22Rv1 (cell line): ENCODE measurements at regions not wholly inside any gene's neighbourhood (a gene's known extent, or its start where the extent isn't known, plus 50 kb on each side); places are given as distances from the start of the nearest gene placed in this dataset.
"Not testable (repeated sequence)": the region's sequence is repeated elsewhere in the genome, so short reads cannot be mapped to it uniquely, and the experiment has no call there.

ENCODE experiments used
- H3K27ac ChIP-seq: fragments of 450-650 bp; 2 replicates; pipeline ENCODE4 v1.5.1; 2017
- CTCF ChIP-seq: fragments of 450-650 bp; IDR thresholded peaks from 2 replicates; pipeline ENCODE4 v1.5.1; 2017; ENCODE audit warnings: mild to moderate bottlenecking
- ZFX ChIP-seq: fragments of 450-650 bp; IDR thresholded peaks from 2 replicates; pipeline ENCODE4 v1.6.1; 2017; ENCODE audit warnings: antibody characterized with exemption, borderline replicate concordance

- H3K27ac ChIP-seq = no peak overlapping the region
- no peak for TF ChIP-seq ZFX
- TF ChIP-seq CTCF = no peak
Observed at GRCh38 chr5:114744406-114744805, 382.5 kb downstream of the KCNN2 start.

GRCh38 chr5:114734238-114734637 is 372.4 kb downstream of the KCNN2 start:
- H3K27ac ChIP-seq = no peak overlapping the region
- TF ChIP-seq CTCF = no peak
- TF ChIP-seq ZFX = no peak

GRCh38 chr5:114729986-114730385 is 368.1 kb downstream of the KCNN2 start:
- TF ChIP-seq CTCF = no peak
- no peak for TF ChIP-seq ZFX
- H3K27ac ChIP-seq = no peak overlapping the region

GRCh38 chr5:114727358-114727757 is 365.5 kb downstream of the KCNN2 start:
- no peak for TF ChIP-seq ZFX
- TF ChIP-seq CTCF = no peak
- H3K27ac ChIP-seq = no peak overlapping the region

- H3K27ac ChIP-seq = no peak overlapping the region
- TF ChIP-seq ZFX (no peak), CTCF (no peak)
Observed at GRCh38 chr5:114726131-114726530, 364.3 kb downstream of the KCNN2 start.

- TF ChIP-seq CTCF = no peak
- no peak for TF ChIP-seq ZFX
- H3K27ac ChIP-seq = no peak overlapping the region
Observed at GRCh38 chr5:114719268-114719667, 357.4 kb downstream of the KCNN2 start.

- TF ChIP-seq CTCF (no peak), ZFX (no peak)
- no peak overlapping the region for H3K27ac ChIP-seq
Observed at GRCh38 chr5:114716955-114717354, 355.1 kb downstream of the KCNN2 start.

- H3K27ac ChIP-seq = not testable (repeated sequence)
Observed at GRCh38 chr5:114704225-114704893, 342.5 kb downstream of the KCNN2 start.
